Smooth muscle cell (in vitro differentiated cells): ENCODE measurements at regions not wholly inside any gene's neighbourhood (a gene's known extent, or its start where the extent isn't known, plus 50 kb on each side); places are given as distances from the start of the nearest gene placed in this dataset.

ENCODE experiments used
- DNase-seq: peaks from one replicate; lab custom pipeline; 2025; ENCODE audit not compliant: unreplicated experiment; lab: John Stamatoyannopoulos, UW
- H2AFZ ChIP-seq: fragments of 200-600 bp; sonication (generic); 2 replicates; pipeline ENCODE4 v1.6.0; 2016; ENCODE audit warnings: antibody characterized with exemption, low read depth, mild to moderate bottlenecking
- H3F3A ChIP-seq: fragments of 200-600 bp; sonication (generic); 2 replicates; pipeline ENCODE4 v1.6.0; 2017; ENCODE audit warnings: antibody characterized with exemption, low read depth
- H3K27ac ChIP-seq: fragments of 200-600 bp; sonication (generic); 2 replicates; pipeline ENCODE4 v1.5.1; 2016; ENCODE audit warnings: low read depth, mild to moderate bottlenecking
- H3K27me3 ChIP-seq: fragments of 200-600 bp; sonication (generic); 2 replicates; pipeline ENCODE4 v1.6.1; 2016; ENCODE audit warnings: low read depth, mild to moderate bottlenecking
- H3K36me3 ChIP-seq: fragments of 200-600 bp; sonication (generic); 2 replicates; pipeline ENCODE4 v1.5.1; 2016; ENCODE audit warnings: low read depth
- H3K4me1 ChIP-seq: fragments of 200-600 bp; sonication (generic); 2 replicates; pipeline ENCODE4 v1.5.1; 2016; ENCODE audit warnings: low read depth
- H3K4me2 ChIP-seq: fragments of 200-600 bp; sonication (generic); 2 replicates; pipeline ENCODE4 v1.6.0; 2016; ENCODE audit warnings: mild to moderate bottlenecking
- H3K4me3 ChIP-seq: fragments of 200-600 bp; sonication (generic); 2 replicates; pipeline ENCODE4 v1.5.1; 2016; ENCODE audit warnings: mild to moderate bottlenecking
- H3K79me2 ChIP-seq: fragments of 200-600 bp; sonication (generic); 2 replicates; pipeline ENCODE4 v1.6.0; 2016; ENCODE audit warnings: low read depth, mild to moderate bottlenecking
- H3K9ac ChIP-seq: fragments of 200-600 bp; sonication (generic); 2 replicates; pipeline ENCODE4 v1.6.0; 2016; ENCODE audit warnings: low read depth
- H3K9me3 ChIP-seq: fragments of 200-600 bp; sonication (generic); replicated peaks from 2 replicates; pipeline ENCODE4 v1.5.1; 2016; ENCODE audit warnings: low read depth
- H4K20me1 ChIP-seq: fragments of 200-600 bp; sonication (generic); 2 replicates; pipeline ENCODE4 v1.6.0; 2016; ENCODE audit warnings: low read depth
- WGBS: methylation state at CpG from one replicate; pipeline ENCODE4 v1.1.7; 2016; ENCODE audit warnings: low lambda C conversion rate; 5-methylcytosine and 5-hydroxymethylcytosine counted together
- TF ChIP-seq, protein P1 (sequence below): fragments of 200-600 bp; sonication (generic); IDR thresholded peaks from 2 replicates; pipeline ENCODE4 v1.5.1; 2017; ENCODE audit warnings: borderline replicate concordance, mild to moderate bottlenecking, antibody characterized with exemption; ENCODE audit not compliant: insufficient read depth, poor library complexity, severe bottlenecking

DNA sequence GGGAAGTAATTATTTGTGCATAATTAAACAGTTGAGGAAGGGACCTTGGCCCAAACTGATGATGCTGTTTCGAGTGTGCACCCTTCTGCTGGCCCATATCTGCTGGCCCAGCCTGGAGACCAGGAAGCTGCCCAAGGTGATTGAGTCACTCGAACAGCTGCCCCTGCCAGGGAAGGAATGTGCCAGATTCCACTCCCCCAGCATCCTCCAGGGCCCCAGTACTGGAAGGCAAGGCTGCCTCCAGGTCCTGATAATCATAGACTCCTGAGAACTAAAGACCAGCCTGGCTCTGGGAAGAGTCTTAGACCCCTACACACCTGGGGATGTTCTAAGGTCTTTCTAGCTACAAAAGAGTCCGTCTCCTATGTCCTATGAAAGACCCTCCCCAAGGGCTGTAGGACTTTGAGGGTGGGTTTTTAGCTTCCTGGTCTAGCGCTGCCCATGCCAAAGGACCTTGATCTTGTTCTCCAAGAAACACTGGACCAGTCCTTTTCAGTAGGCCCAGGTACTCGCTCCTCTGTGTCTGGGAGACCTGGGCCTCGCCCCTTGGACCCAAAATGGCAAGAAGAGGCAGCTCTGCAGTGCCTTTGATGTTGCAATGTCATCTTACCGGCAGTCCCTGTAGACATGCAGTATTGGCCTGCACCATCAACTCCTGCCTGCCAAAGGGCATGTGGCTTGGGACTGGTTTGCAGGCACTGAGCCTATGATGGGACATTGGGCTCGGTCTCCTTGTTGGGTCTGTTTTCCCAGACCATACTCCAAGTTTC lies 103.2 kb upstream of the GPR26 start:
- Histone ChIP-seq H3K4me2 (no peak overlapping the region), H4K20me1 (no peaks in the 10 kb centered on the region), H3F3A (no peaks in the 10 kb centered on the region), H2AFZ (no peak overlapping the region), H3K4me3 (no peak overlapping the region), H3K4me1 (no peaks in the 10 kb centered on the region), H3K27me3 (peaks cover 5% of the 10 kb centered on the region), H3K9me3 (no peaks in the 10 kb centered on the region), H3K36me3 (no peaks in the 10 kb centered on the region), H3K27ac (no peak overlapping the region), H3K79me2 (no peaks in the 10 kb centered on the region), H3K9ac (no peak overlapping the region)
- 86% methylated on average over 8 of the region's 8 CpGs for WGBS
- TF ChIP-seq, protein P1, sequence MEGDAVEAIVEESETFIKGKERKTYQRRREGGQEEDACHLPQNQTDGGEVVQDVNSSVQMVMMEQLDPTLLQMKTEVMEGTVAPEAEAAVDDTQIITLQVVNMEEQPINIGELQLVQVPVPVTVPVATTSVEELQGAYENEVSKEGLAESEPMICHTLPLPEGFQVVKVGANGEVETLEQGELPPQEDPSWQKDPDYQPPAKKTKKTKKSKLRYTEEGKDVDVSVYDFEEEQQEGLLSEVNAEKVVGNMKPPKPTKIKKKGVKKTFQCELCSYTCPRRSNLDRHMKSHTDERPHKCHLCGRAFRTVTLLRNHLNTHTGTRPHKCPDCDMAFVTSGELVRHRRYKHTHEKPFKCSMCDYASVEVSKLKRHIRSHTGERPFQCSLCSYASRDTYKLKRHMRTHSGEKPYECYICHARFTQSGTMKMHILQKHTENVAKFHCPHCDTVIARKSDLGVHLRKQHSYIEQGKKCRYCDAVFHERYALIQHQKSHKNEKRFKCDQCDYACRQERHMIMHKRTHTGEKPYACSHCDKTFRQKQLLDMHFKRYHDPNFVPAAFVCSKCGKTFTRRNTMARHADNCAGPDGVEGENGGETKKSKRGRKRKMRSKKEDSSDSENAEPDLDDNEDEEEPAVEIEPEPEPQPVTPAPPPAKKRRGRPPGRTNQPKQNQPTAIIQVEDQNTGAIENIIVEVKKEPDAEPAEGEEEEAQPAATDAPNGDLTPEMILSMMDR = no peak
- no peak for DNase-seq

DNA sequence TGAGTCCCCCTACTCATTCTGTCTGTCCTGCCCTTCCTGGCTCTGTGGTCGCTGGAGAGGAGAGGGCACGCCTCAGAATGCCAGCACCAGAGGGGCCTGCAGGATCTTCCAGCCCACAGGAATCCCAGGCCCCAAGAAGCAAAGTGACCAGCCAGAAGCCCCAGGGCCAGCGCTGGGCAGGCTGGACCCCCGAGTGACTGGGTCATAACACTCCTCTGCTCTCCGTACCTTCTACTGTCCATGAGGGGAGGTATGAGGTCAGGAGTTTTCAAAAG lies 102.6 kb upstream of the GPR26 start:
- WGBS = 94% methylated on average over 5 of the region's 5 CpGs
- H3K4me2 ChIP-seq = no peak overlapping the region

GRCh38 chr10:123563994-123564393 lies 102.2 kb upstream of the GPR26 start:
- DNase-seq = no peak
- Histone ChIP-seq H2AFZ (no peak overlapping the region), H3F3A (no peaks in the 10 kb centered on the region), H3K79me2 (no peaks in the 10 kb centered on the region), H3K4me3 (no peak overlapping the region), H3K27me3 (peaks cover 5% of the 10 kb centered on the region), H3K27ac (no peak overlapping the region), H3K9ac (no peak overlapping the region), H4K20me1 (no peaks in the 10 kb centered on the region), H3K9me3 (no peaks in the 10 kb centered on the region), H3K36me3 (no peaks in the 10 kb centered on the region), H3K4me2 (no peak overlapping the region), H3K4me1 (no peaks in the 10 kb centered on the region)
- TF ChIP-seq, protein P1 = no peak
- 82% methylated on average over 5 of the region's 5 CpGs for WGBS

More for the DNA sequence above, 102.6 kb upstream of the GPR26 start:
- no peaks in the 10 kb centered on the region for H3K79me2 ChIP-seq
- H2AFZ ChIP-seq = no peak overlapping the region
- DNase-seq = no peak
- no peaks in the 10 kb centered on the region for H3K4me1 ChIP-seq
- TF ChIP-seq, protein P1 = no peak
- H3K4me3 ChIP-seq = no peak overlapping the region
- H3K27ac ChIP-seq = no peak overlapping the region
- H4K20me1 ChIP-seq = no peaks in the 10 kb centered on the region
- H3K27me3 ChIP-seq = peaks cover 5% of the 10 kb centered on the region
- no peaks in the 10 kb centered on the region for H3F3A ChIP-seq
- H3K9me3 ChIP-seq = no peaks in the 10 kb centered on the region
- no peak overlapping the region for H3K9ac ChIP-seq
- no peaks in the 10 kb centered on the region for H3K36me3 ChIP-seq

DNA sequence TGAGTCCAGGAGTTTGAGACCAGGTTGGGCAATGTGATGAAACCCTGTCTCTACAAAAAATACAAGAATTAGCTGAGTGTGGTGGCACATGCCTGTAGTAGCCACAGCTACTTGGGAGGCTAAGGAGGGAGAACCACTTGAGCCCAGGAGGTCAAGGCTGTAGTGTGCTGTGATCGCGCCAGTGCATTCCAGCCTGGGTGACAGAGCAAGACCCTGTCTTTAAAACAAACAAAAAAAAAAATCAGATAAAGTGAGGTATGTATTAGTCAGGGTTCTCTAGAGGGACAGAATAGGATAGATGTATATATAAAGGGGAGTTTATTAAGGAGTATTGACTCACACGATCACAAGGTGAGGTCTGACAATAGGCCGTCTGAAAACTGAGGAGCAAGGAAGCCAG lies 101.5 kb upstream of the GPR26 start:
- H3K79me2 ChIP-seq = no peaks in the 10 kb centered on the region
- H3K36me3 ChIP-seq = no peaks in the 10 kb centered on the region
- H2AFZ ChIP-seq = no peak overlapping the region
- no peak overlapping the region for H3K4me3 ChIP-seq
- H3K27me3 ChIP-seq = peaks cover 5% of the 10 kb centered on the region
- no peak overlapping the region for H3K27ac ChIP-seq
- 86% methylated on average over 4 of the region's 4 CpGs for WGBS
- H3F3A ChIP-seq = no peaks in the 10 kb centered on the region
- TF ChIP-seq, protein P1 = no peak
- H3K4me1 ChIP-seq = no peaks in the 10 kb centered on the region
- no peak for DNase-seq
- no peak overlapping the region for H3K4me2 ChIP-seq
- no peaks in the 10 kb centered on the region for H3K9me3 ChIP-seq
- no peak overlapping the region for H3K9ac ChIP-seq
- H4K20me1 ChIP-seq = no peaks in the 10 kb centered on the region
